Loucy (cell line): ENCODE measurements at regions not wholly inside any gene's neighbourhood (a gene's known extent, or its start where the extent isn't known, plus 50 kb on each side); places are given as distances from the start of the nearest gene placed in this dataset.

Experiments
- H2AFZ ChIP-seq: fragments of 200-600 bp; sonication (generic); 2 replicates; pipeline ENCODE4 v1.6.0; 2016; ENCODE audit warnings: antibody characterized with exemption, mild to moderate bottlenecking, low read length, moderate library complexity
- H3F3A ChIP-seq: fragments of 200-600 bp; 2 replicates; pipeline ENCODE4 v1.6.0; 2016; ENCODE audit warnings: antibody characterized with exemption, low read depth, mild to moderate bottlenecking
- H3K27me3 ChIP-seq: fragments of 200-600 bp; sonication (generic); 2 replicates; pipeline ENCODE4 v1.6.1; 2014; ENCODE audit warnings: low read length, mild to moderate bottlenecking; ENCODE audit not compliant: insufficient read depth, poor library complexity, severe bottlenecking
- H3K36me3 ChIP-seq: fragments of 200-600 bp; sonication (generic); 2 replicates; pipeline ENCODE4 v1.6.1; 2016; ENCODE audit warnings: low read length; ENCODE audit not compliant: insufficient read depth
- H3K4me1 ChIP-seq: fragments of 200-600 bp; sonication (generic); 2 replicates; pipeline ENCODE4 v1.5.1; 2014; ENCODE audit warnings: low read length, mild to moderate bottlenecking; ENCODE audit not compliant: insufficient read depth, poor library complexity, severe bottlenecking
- H3K4me2 ChIP-seq: fragments of 200-600 bp; sonication (generic); 2 replicates; pipeline ENCODE4 v1.6.0; 2014; ENCODE audit warnings: antibody characterized with exemption, low read length, low read depth, mild to moderate bottlenecking; ENCODE audit not compliant: poor library complexity, severe bottlenecking
- H3K4me3 ChIP-seq: fragments of 200-600 bp; sonication (generic); 2 replicates; pipeline ENCODE4 v1.5.1; 2014; ENCODE audit warnings: low read length, mild to moderate bottlenecking, mixed read lengths; ENCODE audit not compliant: poor library complexity, severe bottlenecking
- H3K79me2 ChIP-seq: fragments of 200-600 bp; sonication (generic); 2 replicates; pipeline ENCODE4 v1.6.1; 2014; ENCODE audit warnings: low read length; ENCODE audit not compliant: insufficient read depth
- H3K9ac ChIP-seq: fragments of 200-600 bp; sonication (generic); 2 replicates; pipeline ENCODE4 v1.6.0; 2014; ENCODE audit warnings: mild to moderate bottlenecking, low read depth, low read length, moderate library complexity; ENCODE audit not compliant: poor library complexity, severe bottlenecking
- H3K9me2 ChIP-seq: fragments of 200-600 bp; sonication (generic); replicated peaks from 2 replicates; pipeline ENCODE4 v1.6.1; 2016; ENCODE audit warnings: low read depth, low read length, mixed read lengths
- H3K9me3 ChIP-seq: fragments of 200-600 bp; sonication (generic); 2 replicates; pipeline ENCODE4 v1.6.1; 2014; ENCODE audit warnings: mild to moderate bottlenecking, antibody characterized with exemption, low read length, low read depth; ENCODE audit not compliant: insufficient read depth
- H4K20me1 ChIP-seq: fragments of 200-600 bp; sonication (generic); 2 replicates; pipeline ENCODE4 v1.6.0; 2014; ENCODE audit warnings: antibody characterized with exemption, low read length, mild to moderate bottlenecking; ENCODE audit not compliant: insufficient read depth, poor library complexity, severe bottlenecking
- EZH2phosphoT487 ChIP-seq: fragments of 200-600 bp; IDR thresholded peaks from 2 replicates; pipeline ENCODE4 v1.6.1; 2018; ENCODE audit warnings: antibody characterized with exemption, mild to moderate bottlenecking, moderate library complexity, borderline replicate concordance
- TF ChIP-seq, protein P1 (sequence below): fragments of 200-600 bp; sonication (generic); conservative IDR thresholded peaks from 2 replicates; pipeline ENCODE4 v1.5.1; 2014; ENCODE audit warnings: mild to moderate bottlenecking, antibody characterized with exemption, low read length

DNA sequence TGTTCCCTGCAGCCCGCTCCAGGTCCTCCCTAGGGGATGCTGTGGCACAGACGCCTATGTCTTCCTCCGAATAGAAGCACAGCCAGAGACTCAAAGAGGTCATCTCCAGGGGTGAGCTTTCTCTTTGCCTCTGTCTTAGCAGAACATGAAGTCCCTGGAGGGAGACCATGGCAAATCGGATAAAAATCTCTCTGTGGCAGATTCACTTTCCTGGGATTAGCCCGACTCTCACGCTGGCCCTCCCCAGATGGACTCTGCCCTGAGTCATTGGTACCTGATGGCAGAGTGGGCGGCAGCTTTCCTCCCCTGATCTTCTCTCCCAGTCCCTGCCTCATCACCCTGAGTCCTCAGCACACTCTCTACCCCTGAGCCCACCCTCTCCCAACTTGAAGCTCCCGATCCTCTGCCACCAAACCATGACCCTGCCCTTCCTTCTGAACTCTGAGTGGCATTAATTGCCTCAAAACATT lies 58.0 kb upstream of the CCDC167 start:
- H3K4me3 ChIP-seq = no peak overlapping the region
- no peaks in the 10 kb centered on the region for H3F3A ChIP-seq
- H3K4me2 ChIP-seq = no peak overlapping the region
- no peak overlapping the region for H2AFZ ChIP-seq
- TF ChIP-seq, protein P1, sequence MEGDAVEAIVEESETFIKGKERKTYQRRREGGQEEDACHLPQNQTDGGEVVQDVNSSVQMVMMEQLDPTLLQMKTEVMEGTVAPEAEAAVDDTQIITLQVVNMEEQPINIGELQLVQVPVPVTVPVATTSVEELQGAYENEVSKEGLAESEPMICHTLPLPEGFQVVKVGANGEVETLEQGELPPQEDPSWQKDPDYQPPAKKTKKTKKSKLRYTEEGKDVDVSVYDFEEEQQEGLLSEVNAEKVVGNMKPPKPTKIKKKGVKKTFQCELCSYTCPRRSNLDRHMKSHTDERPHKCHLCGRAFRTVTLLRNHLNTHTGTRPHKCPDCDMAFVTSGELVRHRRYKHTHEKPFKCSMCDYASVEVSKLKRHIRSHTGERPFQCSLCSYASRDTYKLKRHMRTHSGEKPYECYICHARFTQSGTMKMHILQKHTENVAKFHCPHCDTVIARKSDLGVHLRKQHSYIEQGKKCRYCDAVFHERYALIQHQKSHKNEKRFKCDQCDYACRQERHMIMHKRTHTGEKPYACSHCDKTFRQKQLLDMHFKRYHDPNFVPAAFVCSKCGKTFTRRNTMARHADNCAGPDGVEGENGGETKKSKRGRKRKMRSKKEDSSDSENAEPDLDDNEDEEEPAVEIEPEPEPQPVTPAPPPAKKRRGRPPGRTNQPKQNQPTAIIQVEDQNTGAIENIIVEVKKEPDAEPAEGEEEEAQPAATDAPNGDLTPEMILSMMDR = no peak
- no peak for TF ChIP-seq EZH2phosphoT487
- H4K20me1 ChIP-seq = no peaks in the 10 kb centered on the region
- H3K79me2 ChIP-seq = no peaks in the 10 kb centered on the region
- peaks cover 16% of the 10 kb centered on the region for H3K4me1 ChIP-seq
- H3K9me3 ChIP-seq = no peaks in the 10 kb centered on the region
- H3K36me3 ChIP-seq = no peaks in the 10 kb centered on the region
- no peaks in the 10 kb centered on the region for H3K9me2 ChIP-seq
- no peaks in the 10 kb centered on the region for H3K27me3 ChIP-seq
- H3K9ac ChIP-seq = no peak overlapping the region

DNA sequence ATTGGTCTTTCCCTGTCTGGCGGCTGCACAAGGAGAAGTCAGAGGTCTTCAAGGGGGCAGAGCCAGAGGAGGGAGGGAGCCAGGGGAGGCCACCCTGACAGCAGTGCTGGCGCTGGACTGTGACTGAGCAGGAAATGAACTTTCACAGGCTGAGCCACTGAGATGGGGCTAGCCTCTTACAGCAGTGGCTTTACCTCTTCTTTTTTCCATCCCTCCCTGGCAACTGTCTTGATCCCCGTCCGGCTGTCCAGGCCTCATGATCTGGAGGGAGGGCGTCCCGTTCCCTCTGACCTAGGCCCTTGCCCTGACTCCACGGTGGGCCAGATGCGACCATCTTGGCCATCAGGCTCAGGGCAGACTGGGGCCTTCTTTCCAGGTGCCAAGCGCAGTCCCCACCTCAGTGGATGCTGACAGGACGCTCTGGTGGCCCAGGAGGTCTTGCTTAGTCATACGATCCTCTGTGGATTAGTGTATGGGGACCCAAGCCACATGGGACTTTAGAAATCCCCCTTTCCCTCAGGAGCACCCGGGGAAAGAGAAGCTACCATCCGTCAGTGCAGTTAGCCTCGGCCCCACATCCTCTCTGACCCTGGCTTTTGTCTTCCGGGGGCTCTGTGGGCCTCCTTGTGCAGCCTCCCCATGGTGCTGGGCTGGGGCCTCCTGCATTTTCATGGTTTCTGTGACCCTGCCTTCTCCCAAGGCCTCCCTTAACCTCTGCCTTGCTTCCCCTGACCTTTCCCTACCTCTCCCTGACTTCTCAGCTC lies 57.4 kb upstream of the CCDC167 start:
- Histone ChIP-seq H3K4me2 (no peak overlapping the region), H3K4me1 (peaks cover 16% of the 10 kb centered on the region), H3K27me3 (no peaks in the 10 kb centered on the region), H3F3A (no peaks in the 10 kb centered on the region), H3K79me2 (no peaks in the 10 kb centered on the region), H3K9ac (no peak overlapping the region), H3K9me2 (no peaks in the 10 kb centered on the region), H3K36me3 (no peaks in the 10 kb centered on the region), H3K9me3 (no peaks in the 10 kb centered on the region), H4K20me1 (no peaks in the 10 kb centered on the region), H2AFZ (no peak overlapping the region), H3K4me3 (no peak overlapping the region)
- TF ChIP-seq, protein P1 = no peak
- TF ChIP-seq EZH2phosphoT487 = no peak

DNA sequence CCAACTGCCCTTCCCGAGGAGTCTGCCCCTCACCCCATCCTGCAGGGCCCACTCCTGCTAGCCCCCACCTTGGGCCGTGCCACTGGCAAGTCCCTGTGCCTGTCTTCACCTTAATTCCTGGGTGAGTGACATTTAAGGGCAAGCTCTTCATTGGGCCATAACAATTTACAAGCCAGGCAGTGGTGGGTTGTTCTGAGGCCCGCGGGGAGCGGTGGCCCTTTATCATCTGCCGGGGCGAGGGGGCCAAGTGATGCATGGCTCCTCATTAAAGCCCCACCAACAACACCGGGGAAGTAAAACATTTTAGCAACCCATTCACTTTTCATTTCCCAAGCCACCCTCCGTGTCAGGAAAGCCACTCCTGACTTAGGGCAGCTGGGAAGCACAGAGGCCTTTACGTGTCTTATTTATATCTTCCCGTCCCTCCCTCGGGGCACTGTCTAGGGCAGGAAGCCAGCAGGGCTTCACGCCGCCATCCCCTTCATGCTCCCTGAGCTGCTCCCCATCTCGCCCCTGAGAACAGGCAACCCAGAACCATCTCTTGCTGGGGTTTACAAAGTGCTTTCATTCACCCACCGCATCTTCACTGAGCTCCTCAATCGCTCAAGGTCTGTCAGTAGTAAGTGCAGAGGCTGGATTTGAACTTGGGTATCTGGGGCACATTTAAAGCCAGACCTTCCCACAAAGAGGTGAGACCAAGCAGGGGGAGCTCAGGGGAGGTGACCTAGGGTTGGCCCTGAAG lies 55.5 kb upstream of the CCDC167 start:
- Histone ChIP-seq H3K9me2 (no peaks in the 10 kb centered on the region), H3K36me3 (no peaks in the 10 kb centered on the region), H3F3A (no peaks in the 10 kb centered on the region), H3K79me2 (no peaks in the 10 kb centered on the region), H3K27me3 (no peaks in the 10 kb centered on the region), H3K4me3 (no peak overlapping the region), H3K4me2 (no peak overlapping the region), H2AFZ (no peak overlapping the region), H4K20me1 (no peaks in the 10 kb centered on the region), H3K9me3 (no peaks in the 10 kb centered on the region), H3K4me1 (peaks cover 15% of the 10 kb centered on the region), H3K9ac (no peak overlapping the region)
- no peak for TF ChIP-seq EZH2phosphoT487
- TF ChIP-seq, protein P1 = no peak
